ENCODE measurements at regions not wholly inside any gene's neighbourhood (a gene's known extent, or its start where the extent isn't known, plus 50 kb on each side); places are given as distances from the start of the nearest gene placed in this dataset.

DNA sequence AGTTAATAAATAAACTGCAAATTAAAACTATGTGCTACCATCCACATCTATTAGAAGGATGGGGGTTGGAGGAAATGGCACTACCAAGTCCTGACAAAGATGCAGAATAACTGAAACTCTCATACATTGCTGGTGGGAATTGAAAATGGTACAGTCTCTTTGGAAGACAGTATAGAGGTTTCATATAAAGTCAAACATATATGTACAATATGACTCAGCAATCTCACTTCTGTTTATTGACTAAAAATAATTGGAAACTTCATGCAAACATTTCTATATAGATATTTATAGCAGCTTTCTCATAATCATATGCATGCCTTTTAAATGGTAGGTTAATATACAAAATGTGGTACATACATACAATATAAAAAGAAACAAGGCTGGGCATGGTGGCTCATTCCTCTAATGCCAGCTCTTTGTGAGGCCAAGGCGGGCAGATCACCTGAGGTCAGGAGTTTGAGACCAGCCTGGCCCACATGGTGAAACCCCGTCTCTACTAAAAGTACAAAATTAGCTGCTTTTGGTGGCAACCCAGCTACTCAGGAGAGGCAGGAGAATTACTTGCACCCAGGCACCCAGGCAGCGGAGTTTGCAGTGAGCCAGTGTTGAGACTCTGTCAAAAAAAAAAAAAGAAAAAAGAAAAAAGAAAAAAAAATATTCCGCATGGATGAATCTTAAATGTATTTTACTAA is 225.0 kb upstream of the CXXC4 start:
- no peaks in the 10 kb centered on the region for H3K9me3 ChIP-seq (ENCODE audit: control extremely low read depth in 1 of 3, control insufficient read depth in 2 of 3, insufficient read depth in 1 of 3, low read length in 2 of 3)
- intact Hi-C loops (cut with micrococcal nuclease), result no loop called here
- ChIA-PET CTCF (no interaction called here), POLR2A (no interaction called here)
- H3K4me1 ChIP-seq (ENCODE audit: control insufficient read depth in 2 of 2, insufficient read depth in 2 of 2, low read length in 2 of 2), result no peaks in the 10 kb centered on the region
- peaks cover 4% of the 10 kb centered on the region for H3K27me3 Mint-ChIP-seq
- H3K36me3 ChIP-seq (replicated peaks in 1 of 2; ENCODE audit: control extremely low read depth in 1 of 2, control insufficient read depth in 1 of 2, extremely low read depth in 1 of 2, insufficient read depth in 2 of 2, low read length in 1 of 2), result no peaks in the 10 kb centered on the region
- no peak for TF ChIP-seq CTCF (IDR thresholded peaks at IDR 0.05)
- TF ChIP-seq EZH2 (IDR thresholded peaks at IDR 0.05; ENCODE audit: borderline replicate concordance, insufficient read depth, low read depth, low read length, poor library complexity, severe bottlenecking), result no peak
- H3K27ac ChIP-seq (ENCODE audit: low read length in 2 of 2), result no peak overlapping the region
- ATAC-seq (ENCODE audit: low read depth) (no peak), DNase-seq (no peak)
- no peaks in the 10 kb centered on the region for H3K79me2 ChIP-seq (ENCODE audit: control insufficient read depth, insufficient read depth, low read length)
- H4K20me1 ChIP-seq (ENCODE audit: control insufficient read depth, insufficient read depth, low read length, poor library complexity, severe bottlenecking), result no peaks in the 10 kb centered on the region
- WGBS (ENCODE audit: insufficient coverage), result 83% methylated on average over 3 of the region's 4 CpGs
- H3K27ac Mint-ChIP-seq, result no peak overlapping the region
- H3K4me2 ChIP-seq (replicated peaks; ENCODE audit: low read depth, low read length, poor library complexity, severe bottlenecking), result no peak overlapping the region
- H2AFZ ChIP-seq (ENCODE audit: insufficient read depth, low read depth, low read length, poor library complexity, severe bottlenecking), result no peak overlapping the region
- H3K4me1 Mint-ChIP-seq, result no peaks in the 10 kb centered on the region
- no peaks in the 10 kb centered on the region for H3K27me3 ChIP-seq (replicated peaks in 1 of 4; ENCODE audit: control extremely low read depth in 1 of 4, control insufficient read depth in 3 of 4, insufficient read depth in 4 of 4, low read length in 3 of 4)
- H3K9me3 Mint-ChIP-seq (ENCODE audit: insufficient read depth), result no peaks in the 10 kb centered on the region
- H3K4me3 Mint-ChIP-seq, result no peak overlapping the region
- no peak overlapping the region for H3K4me3 ChIP-seq (ENCODE audit: control extremely low read depth in 1 of 5, extremely low read depth in 1 of 5, insufficient read depth in 1 of 5, low read depth in 2 of 5, low read length in 4 of 5)
- H3K9ac ChIP-seq (ENCODE audit: low read length), result no peak overlapping the region

- Mint-ChIP-seq H3K9me3 (ENCODE audit: insufficient read depth) (no peaks in the 10 kb centered on the region), H3K4me3 (no peak overlapping the region), H3K4me1 (no peaks in the 10 kb centered on the region), H3K27me3 (no peaks in the 10 kb centered on the region), H3K27ac (no peak overlapping the region)
- Histone ChIP-seq H3K4me1 (ENCODE audit: control insufficient read depth in 2 of 2, insufficient read depth in 2 of 2, low read length in 2 of 2) (no peaks in the 10 kb centered on the region), H3K9me3 (ENCODE audit: control extremely low read depth in 1 of 3, control insufficient read depth in 2 of 3, insufficient read depth in 1 of 3, low read length in 2 of 3) (no peaks in the 10 kb centered on the region), H2AFZ (ENCODE audit: insufficient read depth, low read depth, low read length, poor library complexity, severe bottlenecking) (no peak overlapping the region), H3K27ac (ENCODE audit: low read length in 2 of 2) (no peak overlapping the region), H3K4me2 (replicated peaks; ENCODE audit: low read depth, low read length, poor library complexity, severe bottlenecking) (no peak overlapping the region), H3K27me3 (replicated peaks in 1 of 4; ENCODE audit: control extremely low read depth in 1 of 4, control insufficient read depth in 3 of 4, insufficient read depth in 4 of 4, low read length in 3 of 4) (no peaks in the 10 kb centered on the region), H3K36me3 (replicated peaks in 1 of 2; ENCODE audit: control extremely low read depth in 1 of 2, control insufficient read depth in 1 of 2, extremely low read depth in 1 of 2, insufficient read depth in 2 of 2, low read length in 1 of 2) (no peaks in the 10 kb centered on the region), H3K79me2 (ENCODE audit: control insufficient read depth, insufficient read depth, low read length) (no peaks in the 10 kb centered on the region), H3K4me3 (ENCODE audit: control extremely low read depth in 1 of 5, extremely low read depth in 1 of 5, insufficient read depth in 1 of 5, low read depth in 2 of 5, low read length in 4 of 5) (no peak overlapping the region), H4K20me1 (ENCODE audit: control insufficient read depth, insufficient read depth, low read length, poor library complexity, severe bottlenecking) (no peaks in the 10 kb centered on the region), H3K9ac (ENCODE audit: low read length) (no peak overlapping the region)
- DNase-seq (no peak), ATAC-seq (ENCODE audit: low read depth) (no peak)
- POLR2A ChIA-PET, result no interaction called here
- intact Hi-C loops (cut with micrococcal nuclease), result no loop called here
- TF ChIP-seq EZH2 (IDR thresholded peaks at IDR 0.05; ENCODE audit: borderline replicate concordance, insufficient read depth, low read depth, low read length, poor library complexity, severe bottlenecking), result no peak
- TF ChIP-seq CTCF (IDR thresholded peaks at IDR 0.05), result no peak
- no CpG with 5 or more reads among the region's 1 CpG for WGBS (ENCODE audit: insufficient coverage)
- CTCF ChIA-PET, result no interaction called here
Observed at GRCh38 chr4:104722467-104722866, 227.8 kb upstream of the CXXC4 start.
